D341Med (cell line): ENCODE measurements at regions not wholly inside any gene's neighbourhood (a gene's known extent, or its start where the extent isn't known, plus 50 kb on each side); places are given as distances from the start of the nearest gene placed in this dataset.

ENCODE experiments used
- DNase-seq: peaks from one replicate; pipeline ENCODE4 v3.0.0; 2012; ENCODE audit warnings: low spot score

- no peak for DNase-seq
Observed at GRCh38 chr1:18535391-18536210, 54.9 kb downstream of the KLHDC7A start.

- no peak for DNase-seq
Observed at GRCh38 chr1:18536356-18536755, 55.6 kb downstream of the KLHDC7A start.

GRCh38 chr1:18536915-18537314 is 56.2 kb downstream of the KLHDC7A start:
- no peak for DNase-seq

GRCh38 chr1:18537386-18538306 is 56.9 kb downstream of the KLHDC7A start:
- no peak for DNase-seq

- DNase-seq = no peak
Observed at GRCh38 chr1:18539171-18539570, 58.4 kb downstream of the KLHDC7A start.

- no peak for DNase-seq
Observed at GRCh38 chr1:18540136-18540765, 59.5 kb downstream of the KLHDC7A start.

GRCh38 chr1:18541046-18541795 is 60.5 kb downstream of the KLHDC7A start:
- DNase-seq = no peak

- no peak for DNase-seq
Observed at GRCh38 chr1:18542351-18542750, 61.6 kb downstream of the KLHDC7A start.

- DNase-seq = no peak
Observed at GRCh38 chr1:18546026-18546425, 65.3 kb downstream of the KLHDC7A start.

- DNase-seq = no peak
Observed at GRCh38 chr1:18547460-18547859, 66.7 kb downstream of the KLHDC7A start.

GRCh38 chr1:18548643-18549042 is 67.9 kb downstream of the KLHDC7A start:
- DNase-seq = no peak

- no peak for DNase-seq
Observed at GRCh38 chr1:18549106-18549505, 68.4 kb downstream of the KLHDC7A start.

- DNase-seq = no peak
Observed at GRCh38 chr1:18549906-18550305, 69.2 kb downstream of the KLHDC7A start.

GRCh38 chr1:18552631-18553030 is 71.9 kb downstream of the KLHDC7A start:
- DNase-seq = no peak

GRCh38 chr1:18553388-18553787 is 72.7 kb downstream of the KLHDC7A start:
- no peak for DNase-seq

GRCh38 chr1:18554099-18554498 is 73.4 kb downstream of the KLHDC7A start:
- DNase-seq = no peak

- no peak for DNase-seq
Observed at GRCh38 chr1:18554597-18554996, 73.9 kb downstream of the KLHDC7A start.

GRCh38 chr1:18555036-18555435 is 74.3 kb downstream of the KLHDC7A start:
- no peak for DNase-seq

GRCh38 chr1:18556364-18556763 is 74.3 kb upstream of the PAX7 start:
- DNase-seq = no peak

GRCh38 chr1:18557621-18558465 is 72.8 kb upstream of the PAX7 start:
- no peak for DNase-seq

- DNase-seq = no peak
Observed at GRCh38 chr1:18560692-18561091, 70.0 kb upstream of the PAX7 start.
